GM12878 (cell line): ENCODE measurements at regions not wholly inside any gene's neighbourhood (a gene's known extent, or its start where the extent isn't known, plus 50 kb on each side); places are given as distances from the start of the nearest gene placed in this dataset.

ENCODE experiments used
- ATAC-seq: fragments of 200-7000 bp; cut with Tn5 transposase; 3 replicates; pipeline ENCODE4 v1.9.1; 2020; ENCODE audit warnings: mild to moderate bottlenecking, moderate library complexity
- BruUV-seq: library from RNA; stranded (reverse); fragments of 400-500 nt; replicated peaks from 2 replicates; lab custom pipeline; 2021; lab: Mats Ljungman, UMichigan
- CTCF ChIA-PET: fragments of 300-600 bp; sonication (Branson Sonifier 250); formaldehyde crosslinking; extraction: SDS; loops from one replicate; lab custom pipeline; 2021; ENCODE audit warnings: inconsistent platforms; lab: Yijun Ruan, JAX
- POLR2A ChIA-PET: fragments of 350-600 bp; formaldehyde crosslinking; extraction: SDS; loops from one replicate; lab custom pipeline; 2021; ENCODE audit warnings: inconsistent platforms; lab: Charles Lee
- RAD21 ChIA-PET: fragments of 300-600 bp; sonication (Branson Sonifier 250); formaldehyde crosslinking; loops from one replicate; lab custom pipeline; 2023; ENCODE audit warnings: antibody characterized with exemption; ENCODE audit not compliant: unreplicated experiment; lab: Charles Lee
- SMC1A ChIA-PET: fragments of 300-600 bp; sonication (Branson Sonifier 250); formaldehyde crosslinking; loops from one replicate; lab custom pipeline; 2023; ENCODE audit not compliant: unreplicated experiment, uncharacterized antibody; lab: Charles Lee
- DNase-seq: peaks from one replicate; pipeline ENCODE4 v3.0.0-alpha.2; 2011; ENCODE audit warnings: low read depth, low spot score
- FAIRE-seq: peaks from 3 replicates; lab custom pipeline; 2011; peaks lifted over from hg19 to GRCh38; lab: Jason Lieb, UNC
- H2AFZ ChIP-seq: 2 replicates; pipeline ENCODE4 v1.6.0; 2011; ENCODE audit warnings: low read depth, low read length, control low read depth; ENCODE audit not compliant: control insufficient read depth
- H3K27ac ChIP-seq: 2 replicates; pipeline ENCODE4 v1.5.1; 2011; ENCODE audit warnings: control low read depth; ENCODE audit not compliant: control insufficient read depth, insufficient read depth
- H3K27me3 ChIP-seq, 2 experiments: replicated peaks in 1 of 2; 2 replicates each; pipeline versions ENCODE4 v1.6.0 to v1.6.1; 2011; ENCODE audit warnings: low read length in 1 of 2; ENCODE audit not compliant: control insufficient read depth in 2 of 2, insufficient read depth in 2 of 2
- H3K36me3 ChIP-seq, 2 experiments: 2 replicates each; pipeline ENCODE4 v1.5.1; 2011; ENCODE audit warnings: low read length in 1 of 2; ENCODE audit not compliant: control insufficient read depth in 2 of 2, insufficient read depth in 2 of 2
- H3K4me1 ChIP-seq: 2 replicates; pipeline ENCODE4 v1.6.1; 2011; ENCODE audit warnings: mild to moderate bottlenecking, low read length, moderate library complexity, mixed read lengths; ENCODE audit not compliant: control insufficient read depth, insufficient read depth
- H3K4me2 ChIP-seq: 2 replicates; pipeline ENCODE4 v1.6.0; 2011; ENCODE audit warnings: control low read depth; ENCODE audit not compliant: control insufficient read depth, insufficient read depth
- H3K4me3 ChIP-seq: fragments of 200-600 bp; sonication (generic); 2 replicates; pipeline ENCODE4 v1.5.1; 2016
- H3K79me2 ChIP-seq: 2 replicates; pipeline ENCODE4 v1.6.0; 2011; ENCODE audit warnings: low read length; ENCODE audit not compliant: control insufficient read depth, insufficient read depth
- H3K9ac ChIP-seq: 2 replicates; pipeline ENCODE4 v1.8.0; 2011; ENCODE audit warnings: low read length, control low read depth, mixed read lengths; ENCODE audit not compliant: control insufficient read depth, insufficient read depth
- H3K9me3 ChIP-seq: replicated peaks from 3 replicates; pipeline ENCODE4 v1.5.1; 2011; ENCODE audit warnings: mild to moderate bottlenecking, low read length; ENCODE audit not compliant: control insufficient read depth, insufficient read depth
- H4K20me1 ChIP-seq: 2 replicates; pipeline ENCODE4 v1.6.0; 2011; ENCODE audit not compliant: control insufficient read depth, insufficient read depth
- CHD1 ChIP-seq: IDR thresholded peaks from 2 replicates; pipeline ENCODE4 v1.6.1; 2012; ENCODE audit warnings: low read depth, low read length, improper control_type of control experiment
- CREM ChIP-seq: IDR thresholded peaks from 2 replicates; pipeline ENCODE4 v1.6.1; 2014; ENCODE audit warnings: antibody characterized with exemption, low read depth
- EED ChIP-seq: sonication (generic); IDR thresholded peaks from 2 replicates; pipeline ENCODE4 v1.6.1; 2016; ENCODE audit warnings: antibody characterized with exemption, low read depth
- EP300 ChIP-seq, 2 experiments: fragments of 150-350 bp in 1 of 2; IDR thresholded peaks; 2 replicates each; pipeline ENCODE4 v1.6.1; 2011 to 2012; ENCODE audit warnings: low read depth in 2 of 2, low read length in 2 of 2, borderline replicate concordance in 1 of 2, improper control_type of control experiment in 1 of 2, inconsistent platforms in 1 of 2; ENCODE audit not compliant: control insufficient read depth in 1 of 2
- GATAD2B ChIP-seq: fragments of 450-650 bp; conservative IDR thresholded peaks from 2 replicates; pipeline ENCODE4 v1.6.1; 2017; ENCODE audit warnings: low read depth, mild to moderate bottlenecking, moderate library complexity
- IKZF1 ChIP-seq: fragments of 450-650 bp; conservative IDR thresholded peaks from 2 replicates; pipeline ENCODE4 v1.6.1; 2017; ENCODE audit warnings: antibody characterized with exemption, mild to moderate bottlenecking
- IRF4 ChIP-seq: IDR thresholded peaks from 2 replicates; pipeline ENCODE4 v1.6.1; 2011; ENCODE audit warnings: low read depth, low read length
- MEF2B ChIP-seq: fragments of 450-650 bp; IDR thresholded peaks from 2 replicates; pipeline ENCODE4 v1.6.1; 2018; ENCODE audit warnings: mild to moderate bottlenecking, moderate library complexity; ENCODE audit not compliant: partially characterized antibody, poor library complexity, severe bottlenecking
- MTA3 ChIP-seq: IDR thresholded peaks from 2 replicates; pipeline ENCODE4 v1.6.1; 2012; ENCODE audit warnings: low read length, inconsistent platforms, borderline replicate concordance
- MYB ChIP-seq: fragments of 150-350 bp; IDR thresholded peaks from 2 replicates; pipeline ENCODE4 v1.6.1; 2014; ENCODE audit warnings: mild to moderate bottlenecking, low read depth, low read length, borderline replicate concordance
- NR2F1 ChIP-seq: fragments of 450-650 bp; conservative IDR thresholded peaks from 2 replicates; pipeline ENCODE4 v1.6.1; 2017; ENCODE audit warnings: mild to moderate bottlenecking
- PAX8 ChIP-seq: fragments of 450-650 bp; IDR thresholded peaks from 2 replicates; pipeline ENCODE4 v1.6.1; 2017; ENCODE audit warnings: mild to moderate bottlenecking, moderate library complexity
- SMAD5 ChIP-seq: IDR thresholded peaks from 2 replicates; pipeline ENCODE4 v1.6.1; 2016; ENCODE audit warnings: antibody characterized with exemption, low read depth
- SPI1 ChIP-seq: IDR thresholded peaks from 2 replicates; pipeline ENCODE4 v1.6.1; 2011; ENCODE audit warnings: low read depth, mild to moderate bottlenecking, low read length, moderate library complexity, borderline replicate concordance; ENCODE audit not compliant: insufficient read depth
- SUZ12 ChIP-seq: fragments of 200-600 bp; sonication (generic); IDR thresholded peaks from one replicate; pipeline ENCODE4 v1.6.1; 2018; ENCODE audit warnings: antibody characterized with exemption, mild to moderate bottlenecking; ENCODE audit not compliant: unreplicated experiment
- WRNIP1 ChIP-seq: IDR thresholded peaks from 2 replicates; pipeline ENCODE4 v1.6.1; 2011; ENCODE audit warnings: low read depth, low read length, improper control_type of control experiment, borderline replicate concordance
- ZNF207 ChIP-seq: fragments of 450-650 bp; IDR thresholded peaks from 2 replicates; pipeline ENCODE4 v1.6.1; 2014; ENCODE audit warnings: antibody characterized with exemption, mild to moderate bottlenecking, borderline replicate concordance
- ZNF384 ChIP-seq: IDR thresholded peaks from 2 replicates; pipeline ENCODE4 v1.6.1; 2012; ENCODE audit warnings: low read depth, mild to moderate bottlenecking, low read length, improper control_type of control experiment, borderline replicate concordance
- WGBS: methylation state at CpG from one replicate; pipeline ENCODE4 v1.1.6; 2016; ENCODE audit warnings: low lambda C conversion rate; ENCODE audit not compliant: insufficient replicate concordance, insufficient coverage; ENCODE audit errors: missing lambda C conversion rate; 5-methylcytosine and 5-hydroxymethylcytosine counted together
- in situ Hi-C: fragments of 300-500 bp; cut with MboI; formaldehyde crosslinking; loops from 9 replicates; pipeline ENCODE4 v1.14.3; 2018; ENCODE audit warnings: mixed read lengths
- intact Hi-C: fragments of 100-400 bp; cut with micrococcal nuclease; formaldehyde crosslinking; loops from one replicate; pipeline ENCODE4 v1.14.2; 2022; ENCODE audit not compliant: unreplicated experiment
- TF ChIP-seq, protein P1 (sequence below): fragments of 450-650 bp; IDR thresholded peaks from 2 replicates; pipeline ENCODE4 v1.6.1; 2017; ENCODE audit warnings: low read depth, mild to moderate bottlenecking, moderate library complexity
- TF ChIP-seq, protein P2 (sequence below): fragments of 450-650 bp; IDR thresholded peaks from 2 replicates; pipeline ENCODE4 v1.6.1; 2017; ENCODE audit warnings: antibody characterized with exemption, mild to moderate bottlenecking, moderate library complexity

DNA sequence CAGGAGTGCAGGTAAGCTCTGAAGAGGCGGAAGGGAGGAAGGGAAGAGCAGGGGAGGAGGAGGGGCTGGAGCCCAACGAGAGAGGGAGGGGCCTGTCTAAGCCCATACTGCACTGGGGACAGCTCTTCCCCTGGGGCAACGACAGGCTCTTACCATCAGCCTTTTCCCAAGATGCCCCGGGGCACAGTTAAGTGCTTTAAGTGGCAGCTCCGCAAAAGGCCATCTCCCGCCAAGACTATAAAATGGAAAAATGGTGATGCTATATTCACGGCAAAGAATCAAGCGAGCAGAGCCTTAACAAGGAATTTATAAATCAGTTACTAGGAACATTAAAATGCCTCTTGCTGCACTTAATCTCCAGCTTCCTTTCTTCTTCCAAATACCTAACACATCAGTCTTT is 110.2 kb upstream of the NLRP1 start:
- in situ Hi-C loops, result no loop called here

More for the DNA sequence above, 110.2 kb upstream of the NLRP1 start:
- ChIA-PET SMC1A (no interaction called here), RAD21 (no interaction called here)
- H3K27me3 ChIP-seq, result no peaks in the 10 kb centered on the region
- H3K4me1 ChIP-seq, result no peaks in the 10 kb centered on the region
- no peak for DNase-seq
- no peaks in the 10 kb centered on the region for H3K79me2 ChIP-seq
- intact Hi-C loops, result no loop called here
- ATAC-seq, result no peak
- no peaks in the 10 kb centered on the region for H4K20me1 ChIP-seq
- H3K4me2 ChIP-seq, result no peak overlapping the region
- TF ChIP-seq MYB, result no peak
- no peak for TF ChIP-seq PAX8
- TF ChIP-seq IRF4, result no peak
- TF ChIP-seq ZNF207, result no peak
- no peak for TF ChIP-seq ZNF384
- no peak for TF ChIP-seq EED
- no peak for TF ChIP-seq MEF2B
- no peak for TF ChIP-seq WRNIP1
- TF ChIP-seq, protein P1, sequence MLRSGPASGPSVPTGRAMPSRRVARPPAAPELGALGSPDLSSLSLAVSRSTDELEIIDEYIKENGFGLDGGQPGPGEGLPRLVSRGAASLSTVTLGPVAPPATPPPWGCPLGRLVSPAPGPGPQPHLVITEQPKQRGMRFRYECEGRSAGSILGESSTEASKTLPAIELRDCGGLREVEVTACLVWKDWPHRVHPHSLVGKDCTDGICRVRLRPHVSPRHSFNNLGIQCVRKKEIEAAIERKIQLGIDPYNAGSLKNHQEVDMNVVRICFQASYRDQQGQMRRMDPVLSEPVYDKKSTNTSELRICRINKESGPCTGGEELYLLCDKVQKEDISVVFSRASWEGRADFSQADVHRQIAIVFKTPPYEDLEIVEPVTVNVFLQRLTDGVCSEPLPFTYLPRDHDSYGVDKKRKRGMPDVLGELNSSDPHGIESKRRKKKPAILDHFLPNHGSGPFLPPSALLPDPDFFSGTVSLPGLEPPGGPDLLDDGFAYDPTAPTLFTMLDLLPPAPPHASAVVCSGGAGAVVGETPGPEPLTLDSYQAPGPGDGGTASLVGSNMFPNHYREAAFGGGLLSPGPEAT, result no peak
- TF ChIP-seq MTA3, result no peak
- TF ChIP-seq, protein P2, sequence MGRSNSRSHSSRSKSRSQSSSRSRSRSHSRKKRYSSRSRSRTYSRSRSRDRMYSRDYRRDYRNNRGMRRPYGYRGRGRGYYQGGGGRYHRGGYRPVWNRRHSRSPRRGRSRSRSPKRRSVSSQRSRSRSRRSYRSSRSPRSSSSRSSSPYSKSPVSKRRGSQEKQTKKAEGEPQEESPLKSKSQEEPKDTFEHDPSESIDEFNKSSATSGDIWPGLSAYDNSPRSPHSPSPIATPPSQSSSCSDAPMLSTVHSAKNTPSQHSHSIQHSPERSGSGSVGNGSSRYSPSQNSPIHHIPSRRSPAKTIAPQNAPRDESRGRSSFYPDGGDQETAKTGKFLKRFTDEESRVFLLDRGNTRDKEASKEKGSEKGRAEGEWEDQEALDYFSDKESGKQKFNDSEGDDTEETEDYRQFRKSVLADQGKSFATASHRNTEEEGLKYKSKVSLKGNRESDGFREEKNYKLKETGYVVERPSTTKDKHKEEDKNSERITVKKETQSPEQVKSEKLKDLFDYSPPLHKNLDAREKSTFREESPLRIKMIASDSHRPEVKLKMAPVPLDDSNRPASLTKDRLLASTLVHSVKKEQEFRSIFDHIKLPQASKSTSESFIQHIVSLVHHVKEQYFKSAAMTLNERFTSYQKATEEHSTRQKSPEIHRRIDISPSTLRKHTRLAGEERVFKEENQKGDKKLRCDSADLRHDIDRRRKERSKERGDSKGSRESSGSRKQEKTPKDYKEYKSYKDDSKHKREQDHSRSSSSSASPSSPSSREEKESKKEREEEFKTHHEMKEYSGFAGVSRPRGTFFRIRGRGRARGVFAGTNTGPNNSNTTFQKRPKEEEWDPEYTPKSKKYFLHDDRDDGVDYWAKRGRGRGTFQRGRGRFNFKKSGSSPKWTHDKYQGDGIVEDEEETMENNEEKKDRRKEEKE, result no peak
- TF ChIP-seq CREM, result no peak
- TF ChIP-seq SUZ12, result no peak
- no peak for TF ChIP-seq IKZF1
- no peak for TF ChIP-seq SPI1
- no peak for TF ChIP-seq EP300 (IDR thresholded peaks at IDR 0.05; ENCODE audit: borderline replicate concordance in 1 of 2, control insufficient read depth in 1 of 2, low read depth in 2 of 2, low read length in 2 of 2)
- no peak for TF ChIP-seq GATAD2B
- TF ChIP-seq NR2F1, result no peak
- no peak for TF ChIP-seq SMAD5
- TF ChIP-seq CHD1, result no peak
- TF ChIP-seq, all 136 proteins: peak for 0
- Histone ChIP-seq H3K9ac (no peak overlapping the region), H3K36me3 (no peaks in the 10 kb centered on the region), H3K9me3 (no peaks in the 10 kb centered on the region), H2AFZ (no peak overlapping the region), H3K27ac (no peak overlapping the region), H3K4me3 (no peak overlapping the region)
- FAIRE-seq, result no peak
- no TSS peak for BruUV-seq
- ChIA-PET POLR2A (no interaction called here), CTCF (no interaction called here)
- 30% methylated on average over 8 of the region's 8 CpGs for WGBS
